ENCODE measurements at regions not wholly inside any gene's neighbourhood (a gene's known extent, or its start where the extent isn't known, plus 50 kb on each side); places are given as distances from the start of the nearest gene placed in this dataset.
"Not testable (repeated sequence)": the region's sequence is repeated elsewhere in the genome, so short reads cannot be mapped to it uniquely, and the experiment has no call there.

GRCh38 chr4:65265526-65265925 is 404.8 kb downstream of the EPHA5 start:
- DNase-seq, result no peak

GRCh38 chr4:65259296-65259695 is 411.0 kb downstream of the EPHA5 start:
- DNase-seq, result peak; percentile 21

- no peak for DNase-seq
Observed at GRCh38 chr4:65250916-65251315, 419.4 kb downstream of the EPHA5 start.

- no peak for DNase-seq
Observed at GRCh38 chr4:65249111-65249510, 421.2 kb downstream of the EPHA5 start.

GRCh38 chr4:65242156-65242846 is 428.0 kb downstream of the EPHA5 start:
- no peak for DNase-seq

DNA sequence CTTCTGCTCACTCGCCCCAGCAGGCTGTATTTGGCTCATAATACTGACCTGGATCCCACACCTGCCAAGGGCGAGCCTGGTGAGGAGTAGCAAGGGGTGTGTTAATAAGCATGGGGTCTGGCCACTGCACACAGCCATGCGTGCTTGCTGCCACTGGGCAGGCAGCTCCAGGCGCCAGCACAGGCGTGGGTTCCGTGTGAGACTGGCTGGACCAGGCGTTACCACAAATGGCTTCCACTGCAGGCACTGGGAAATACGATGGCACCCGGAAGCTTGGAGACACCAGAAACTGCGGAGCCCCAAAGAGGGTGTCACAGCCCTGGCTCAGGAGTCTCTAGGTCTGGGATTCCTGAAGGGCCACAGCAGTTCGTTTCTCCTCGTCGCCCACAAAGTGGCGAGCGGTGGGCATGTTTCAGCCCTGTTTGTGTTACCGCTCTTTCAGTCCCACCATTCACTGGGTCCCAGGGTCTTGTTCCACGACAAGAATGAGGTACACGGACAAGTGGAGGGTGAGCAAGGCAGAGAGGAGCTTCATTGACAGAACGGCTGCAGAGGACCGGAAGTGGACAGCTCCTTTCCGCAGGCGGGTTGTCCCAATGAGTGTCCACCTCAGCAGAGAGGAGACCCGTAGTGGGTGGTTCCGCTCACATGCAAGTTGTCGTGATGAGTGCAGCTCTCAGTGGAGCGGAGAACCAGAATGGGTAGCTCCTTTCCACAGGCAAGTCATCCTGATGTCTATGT is 428.9 kb downstream of the EPHA5 start:
- DNase-seq, result no peak

DNA sequence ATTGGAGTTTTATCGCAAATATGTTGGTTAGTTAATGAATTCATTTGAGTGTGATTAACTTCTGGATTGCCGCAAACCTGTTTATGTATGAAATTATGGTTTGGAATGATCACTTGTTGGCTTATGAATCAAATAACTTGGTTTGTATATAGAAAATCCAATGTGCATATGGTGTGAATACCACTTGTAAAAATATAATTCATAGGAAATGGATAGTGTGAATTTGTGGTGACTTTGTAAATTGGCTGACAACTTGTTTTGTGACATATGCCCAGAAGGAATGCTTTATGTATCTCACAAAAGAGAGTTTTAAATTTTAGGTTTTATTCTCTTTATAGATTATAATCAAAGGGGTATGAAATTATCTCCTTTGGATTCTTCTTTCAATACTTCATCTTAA is 436.2 kb downstream of the EPHA5 start:
- no peak for DNase-seq

DNA sequence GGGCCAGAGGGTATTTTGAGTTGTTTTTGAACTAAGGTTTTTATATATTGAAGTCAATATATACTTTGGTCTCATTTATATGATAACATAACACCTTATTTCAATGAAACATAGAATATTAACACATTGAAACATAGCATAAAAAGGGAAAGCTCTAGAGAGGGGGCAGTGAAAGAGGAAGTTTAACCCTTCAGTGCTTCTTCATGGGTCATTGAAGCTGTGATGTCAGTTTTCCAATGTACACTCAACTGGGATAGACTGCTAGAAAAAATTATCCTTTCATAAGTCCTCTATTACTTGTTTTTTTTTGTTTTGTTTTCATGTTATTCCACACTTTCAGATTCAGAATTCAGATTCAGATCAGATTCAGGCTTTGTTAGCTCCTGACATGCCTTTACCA is 442.7 kb downstream of the EPHA5 start:
- no peak for DNase-seq

- DNase-seq, result no peak
Observed at GRCh38 chr4:65223601-65224000, 446.7 kb downstream of the EPHA5 start.

- DNase-seq, result not testable (repeated sequence)
Observed at GRCh38 chr4:65223074-65223473, 447.2 kb downstream of the EPHA5 start.

GRCh38 chr4:65217179-65217578 is 453.1 kb downstream of the EPHA5 start:
- DNase-seq, result no peak

- DNase-seq, result no peak
Observed at GRCh38 chr4:65202853-65203236, 467.4 kb downstream of the EPHA5 start.

GRCh38 chr4:65202165-65202852 is 468.0 kb downstream of the EPHA5 start:
- DNase-seq, result no peak

DNA sequence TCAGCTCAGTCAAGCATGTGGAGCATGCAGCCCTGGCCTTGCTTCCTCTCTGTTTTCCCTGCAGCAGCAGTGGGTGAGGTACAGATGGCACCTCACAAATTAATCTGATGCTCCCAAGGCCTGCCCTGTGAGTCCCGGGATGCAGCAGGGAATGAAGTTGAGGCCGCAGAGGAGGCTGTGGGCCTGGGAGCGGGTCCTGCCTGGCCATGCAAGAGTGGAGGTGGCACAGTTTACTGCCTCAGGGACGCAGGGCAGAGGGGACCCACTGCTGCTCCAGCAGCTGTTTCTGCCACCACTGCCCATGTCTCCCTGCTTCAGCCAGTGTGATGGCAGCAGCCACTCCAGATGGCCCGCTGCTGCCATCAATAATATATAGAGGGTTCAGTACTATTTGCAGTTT is 474.6 kb downstream of the EPHA5 start:
- no peak for DNase-seq

DNA sequence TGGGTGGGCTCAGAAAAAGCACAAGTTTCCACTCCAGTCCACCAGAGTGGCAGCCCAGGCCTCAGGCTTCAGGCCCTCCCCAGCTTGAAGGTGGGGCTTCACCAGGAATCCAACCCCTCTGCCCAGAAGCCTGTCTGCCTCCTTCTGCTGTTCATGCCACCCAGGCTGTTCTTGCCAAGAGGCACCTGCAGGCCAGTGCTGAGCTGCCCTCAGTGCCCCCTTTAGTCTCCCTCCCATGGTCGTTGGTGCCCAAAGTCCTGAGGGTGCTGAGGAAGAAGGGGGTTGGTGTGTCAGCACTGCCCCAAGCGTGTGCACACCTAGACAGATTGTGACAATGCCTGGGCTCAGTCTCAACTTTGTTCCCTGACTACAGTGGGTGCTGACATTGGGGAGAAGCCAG is 475.3 kb downstream of the EPHA5 start:
- no peak for DNase-seq

DNA sequence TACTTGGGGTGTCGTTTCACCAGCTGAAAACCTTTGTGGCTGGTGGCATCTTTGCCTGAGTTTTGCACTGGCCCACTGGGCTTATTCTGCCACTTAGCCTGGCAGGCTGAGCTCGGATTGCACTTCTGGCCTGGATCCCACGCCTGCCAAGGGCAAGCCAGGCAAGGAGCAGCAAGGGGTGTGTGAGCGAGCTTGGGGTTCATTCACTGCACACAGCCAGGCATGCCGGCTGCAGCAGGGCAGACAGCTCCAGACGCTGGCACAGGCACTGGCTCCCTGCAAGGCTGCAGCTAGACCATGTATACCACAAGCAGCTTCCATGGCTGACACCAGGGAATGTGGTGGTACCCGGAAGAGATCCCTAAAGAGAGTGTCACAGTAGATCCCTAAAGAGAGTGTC is 476.3 kb downstream of the EPHA5 start:
- peak; percentile 3 for DNase-seq

GRCh38 chr4:65190780-65191179 is 479.5 kb downstream of the EPHA5 start:
- DNase-seq, result peak; percentile 1

- no peak for DNase-seq
Observed at GRCh38 chr4:65175585-65175984, 494.7 kb downstream of the EPHA5 start.

DNA sequence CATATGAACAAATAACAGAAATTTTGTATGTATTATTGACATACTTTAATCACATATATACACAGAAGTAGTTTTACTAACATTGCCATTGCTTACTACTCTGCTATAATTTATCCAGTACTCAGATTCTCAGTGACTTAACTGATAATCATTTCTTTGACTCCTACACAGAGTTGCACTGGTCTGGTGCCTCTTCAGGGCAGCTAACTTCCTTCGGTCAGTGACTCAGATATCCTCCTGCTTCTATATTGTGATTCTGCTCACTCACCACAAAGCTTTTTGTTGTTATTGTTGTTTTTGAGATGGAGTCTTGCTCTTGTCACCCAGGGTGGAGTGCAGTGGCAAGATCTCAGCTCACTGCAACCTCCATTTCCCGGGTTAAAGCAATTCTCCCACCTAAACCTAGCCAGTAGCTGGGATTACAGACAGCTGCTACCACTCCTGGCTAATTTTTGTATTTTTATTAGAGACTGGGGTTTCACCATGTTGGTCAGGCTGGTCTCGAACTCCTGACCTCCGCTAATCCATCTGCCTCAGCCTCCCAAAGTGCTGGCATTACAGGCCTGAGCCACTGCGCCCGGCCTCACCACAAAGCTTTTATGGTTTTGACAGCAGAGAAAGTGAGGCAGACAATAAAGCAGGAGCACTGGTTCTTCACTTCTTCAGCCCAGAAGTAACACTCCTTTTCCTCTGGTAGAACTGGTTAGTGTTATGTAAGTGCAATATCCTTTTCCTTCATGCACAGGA is 499.3 kb downstream of the EPHA5 start:
- no peak for DNase-seq

DNA sequence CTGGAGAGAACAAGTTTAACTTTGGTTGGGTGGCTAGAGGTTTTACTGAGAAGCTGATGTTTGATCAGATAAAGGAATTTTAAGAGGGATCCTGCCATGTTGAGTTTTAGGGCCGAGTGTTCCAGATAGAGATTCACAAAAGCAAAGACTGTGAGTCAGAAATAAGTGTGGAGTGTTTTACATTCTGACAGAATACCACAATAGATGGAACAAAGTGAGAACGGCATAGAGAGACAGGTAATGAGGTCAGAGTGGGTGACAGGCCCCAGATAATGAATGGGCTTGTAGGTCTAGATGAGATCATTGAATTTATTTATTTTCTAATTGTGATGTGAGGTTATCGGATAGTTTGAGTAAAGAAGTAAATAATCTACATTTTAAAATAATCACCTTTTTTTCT is 502.6 kb downstream of the EPHA5 start:
- DNase-seq, result no peak

DNA sequence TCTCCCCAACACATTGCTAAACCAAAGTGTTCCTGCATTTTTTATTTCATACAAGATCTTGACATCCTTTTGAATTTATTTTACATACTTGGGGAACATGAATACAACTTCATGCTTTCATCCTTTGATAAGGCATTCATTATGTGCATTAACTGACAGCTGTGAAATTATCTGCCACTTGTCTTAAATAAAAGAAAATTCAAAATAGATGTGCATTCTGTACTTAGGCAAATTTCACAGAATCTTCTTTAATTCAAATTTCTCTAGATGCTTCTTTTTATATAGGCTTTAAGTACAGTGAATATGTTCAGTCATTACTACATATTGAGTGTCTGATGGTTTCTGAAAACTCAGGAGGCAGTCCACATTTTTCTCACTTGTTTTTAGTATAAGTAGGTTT is 518.1 kb downstream of the EPHA5 start:
- no peak for DNase-seq

DNA sequence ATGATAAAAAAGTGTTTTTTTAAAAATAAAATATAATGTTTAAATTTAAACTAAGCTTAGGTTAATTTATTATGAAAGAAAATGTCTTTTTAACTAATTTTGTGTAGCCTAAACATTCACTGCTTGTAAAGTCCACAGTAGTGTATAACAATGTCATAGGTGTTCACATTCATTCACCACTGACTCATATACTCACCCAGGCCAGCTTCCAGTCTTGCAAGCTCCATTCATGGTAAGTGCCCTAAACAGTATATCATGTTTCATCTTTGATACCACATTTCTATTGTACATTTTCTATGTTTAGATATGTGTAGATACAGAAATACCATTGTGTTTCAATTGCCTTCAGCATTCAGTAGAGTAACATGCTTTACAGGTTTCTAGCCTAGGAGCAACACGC is 530.3 kb downstream of the EPHA5 start:
- no peak for DNase-seq

- DNase-seq, result no peak
Observed at GRCh38 chr4:65126200-65126599, 544.1 kb downstream of the EPHA5 start.

Measured in NCI-H69 (cell line).